ENCODE measurements at regions not wholly inside any gene's neighbourhood (a gene's known extent, or its start where the extent isn't known, plus 50 kb on each side); places are given as distances from the start of the nearest gene placed in this dataset.
"Not testable (repeated sequence)": the region's sequence is repeated elsewhere in the genome, so short reads cannot be mapped to it uniquely, and the experiment has no call there.

- POLR2A ChIA-PET, result no interaction called here
- no peaks in the 10 kb centered on the region for H3K9me3 Mint-ChIP-seq
- intact Hi-C loops (cut with micrococcal nuclease), result no loop called here
- CTCF ChIA-PET, result no interaction called here
- DNase-seq (no peak), ATAC-seq (no peak)
- no peaks in the 10 kb centered on the region for H3K4me1 Mint-ChIP-seq (ENCODE audit: low read depth)
- no peak overlapping the region for H3K4me3 Mint-ChIP-seq
- H3K36me3 Mint-ChIP-seq (ENCODE audit: low read depth), result no peaks in the 10 kb centered on the region
- peaks cover 6% of the 10 kb centered on the region for H3K27me3 Mint-ChIP-seq
- TF ChIP-seq CTCF (IDR thresholded peaks at IDR 0.05), result no peak
- H3K27ac Mint-ChIP-seq, result no peak overlapping the region
Measured at GRCh38 chr4:42310358-42310757, 86.9 kb upstream of the SHISA3 start.

- H3K27me3 Mint-ChIP-seq, result peaks cover 5% of the 10 kb centered on the region
- POLR2A ChIA-PET, result no interaction called here
- DNase-seq (no peak), ATAC-seq (no peak)
- no peak overlapping the region for H3K27ac Mint-ChIP-seq
- H3K36me3 Mint-ChIP-seq (ENCODE audit: low read depth), result no peaks in the 10 kb centered on the region
- intact Hi-C loops (cut with micrococcal nuclease), result no loop called here
- CTCF ChIA-PET, result no interaction called here
- no peaks in the 10 kb centered on the region for H3K9me3 Mint-ChIP-seq
- no peaks in the 10 kb centered on the region for H3K4me1 Mint-ChIP-seq (ENCODE audit: low read depth)
- H3K4me3 Mint-ChIP-seq, result no peak overlapping the region
- no peak for TF ChIP-seq CTCF (IDR thresholded peaks at IDR 0.05)
Measured at GRCh38 chr4:42310806-42311205, 86.5 kb upstream of the SHISA3 start.

- CTCF ChIA-PET, result no interaction called here
- POLR2A ChIA-PET, result interaction anchor here (0.7 kb wide), 1 partner anchor 179 kb away, joined by 3 read pairs; no protein-coding TSS in a partner anchor
- Mint-ChIP-seq H3K4me1 (ENCODE audit: low read depth) (no peaks in the 10 kb centered on the region), H3K27me3 (peaks cover 5% of the 10 kb centered on the region), H3K36me3 (ENCODE audit: low read depth) (no peaks in the 10 kb centered on the region), H3K9me3 (no peaks in the 10 kb centered on the region), H3K4me3 (no peak overlapping the region), H3K27ac (no peak overlapping the region)
- DNase-seq (no peak), ATAC-seq (no peak)
- TF ChIP-seq CTCF (IDR thresholded peaks at IDR 0.05), result no peak
- intact Hi-C loops (cut with micrococcal nuclease), result no loop called here
Measured at GRCh38 chr4:42311591-42311990, 85.7 kb upstream of the SHISA3 start.

- H3K9me3 Mint-ChIP-seq; CTCF ChIA-PET; H3K36me3 Mint-ChIP-seq (ENCODE audit: low read depth); intact Hi-C loops (cut with micrococcal nuclease); POLR2A ChIA-PET; H3K27ac Mint-ChIP-seq; H3K27me3 Mint-ChIP-seq; H3K4me3 Mint-ChIP-seq; DNase-seq; H3K4me1 Mint-ChIP-seq (ENCODE audit: low read depth); ATAC-seq: not testable (repeated sequence)
Measured at GRCh38 chr4:42313420-42313819, 83.9 kb upstream of the SHISA3 start.

GRCh38 chr4:42313872-42314271 is 83.4 kb upstream of the SHISA3 start:
- intact Hi-C loops (cut with micrococcal nuclease), result no loop called here
- no peak for TF ChIP-seq CTCF (IDR thresholded peaks at IDR 0.05)
- H3K36me3 Mint-ChIP-seq (ENCODE audit: low read depth), result no peaks in the 10 kb centered on the region
- no peak overlapping the region for H3K27ac Mint-ChIP-seq
- DNase-seq (no peak), ATAC-seq (no peak)
- H3K4me1 Mint-ChIP-seq (ENCODE audit: low read depth), result no peaks in the 10 kb centered on the region
- no peaks in the 10 kb centered on the region for H3K9me3 Mint-ChIP-seq
- H3K27me3 Mint-ChIP-seq, result peaks cover 5% of the 10 kb centered on the region
- no peak overlapping the region for H3K4me3 Mint-ChIP-seq
- ChIA-PET POLR2A (no interaction called here), CTCF (no interaction called here)

- no peak for TF ChIP-seq CTCF (IDR thresholded peaks at IDR 0.05)
- ATAC-seq (no peak), DNase-seq (no peak)
- H3K27me3 Mint-ChIP-seq, result peaks cover 4% of the 10 kb centered on the region
- ChIA-PET POLR2A (no interaction called here), CTCF (no interaction called here)
- no peak overlapping the region for H3K4me3 Mint-ChIP-seq
- H3K36me3 Mint-ChIP-seq (ENCODE audit: low read depth), result no peaks in the 10 kb centered on the region
- no peak overlapping the region for H3K27ac Mint-ChIP-seq
- H3K4me1 Mint-ChIP-seq (ENCODE audit: low read depth), result no peaks in the 10 kb centered on the region
- no peaks in the 10 kb centered on the region for H3K9me3 Mint-ChIP-seq
- intact Hi-C loops (cut with micrococcal nuclease), result no loop called here
Measured at GRCh38 chr4:42315231-42315630, 82.1 kb upstream of the SHISA3 start.
